Transverse colon (tissue), 4 donors: ENCODE measurements at regions not wholly inside any gene's neighbourhood (a gene's known extent, or its start where the extent isn't known, plus 50 kb on each side); places are given as distances from the start of the nearest gene placed in this dataset.
"Not testable (repeated sequence)": the region's sequence is repeated elsewhere in the genome, so short reads cannot be mapped to it uniquely, and the experiment has no call there.

ENCODE experiments used
- DNase-seq: peaks from one replicate; pipeline ENCODE4 v3.0.0-alpha.2; 2019
- H3K27ac ChIP-seq, 4 donors: fragments of 200-600 bp; sonication (generic); 2 replicates each; pipeline ENCODE4 v1.5.1; 2016 to 2018; ENCODE audit warnings: inconsistent platforms in 4 of 4
- H3K27me3 ChIP-seq: fragments of 200-600 bp; sonication (generic); 2 replicates; pipeline ENCODE4 v1.5.1; 2017; ENCODE audit warnings: inconsistent platforms
- H3K36me3 ChIP-seq, 4 donors: fragments of 200-600 bp; sonication (generic); 2 replicates each; pipeline ENCODE4 v1.5.1; 2017 to 2019; ENCODE audit warnings: inconsistent platforms in 4 of 4
- H3K4me1 ChIP-seq, 4 donors: fragments of 200-600 bp; sonication (generic); 2 replicates each; pipeline ENCODE4 v1.5.1; 2017 to 2020; ENCODE audit warnings: inconsistent platforms in 4 of 4
- H3K4me3 ChIP-seq, 4 donors: fragments of 200-600 bp; sonication (generic); 1 replicate in 1 of 4; 2 replicates in 3 of 4; pipeline versions ENCODE4 v1.5.1 to v1.6.1; 2017 to 2019; ENCODE audit warnings: inconsistent platforms in 4 of 4
- H3K9me3 ChIP-seq, 2 donors: fragments of 200-600 bp; sonication (generic); 2 replicates each; pipeline ENCODE4 v1.5.1; 2017 to 2019; ENCODE audit warnings: inconsistent platforms in 2 of 2
- EP300 ChIP-seq: sonication (generic); formaldehyde crosslinking; IDR thresholded peaks from one replicate; pipeline ENCODE4 v1.6.1; 2017; ENCODE audit warnings: antibody characterized with exemption, low read depth
- POLR2A ChIP-seq: fragments of 450-650 bp; IDR thresholded peaks from one replicate; pipeline ENCODE4 v1.6.1; 2016; ENCODE audit warnings: antibody characterized with exemption, mild to moderate bottlenecking, moderate library complexity
- POLR2AphosphoS5 ChIP-seq, 3 donors: sonication (generic); formaldehyde crosslinking; IDR thresholded peaks; one replicate each; pipeline ENCODE4 v1.6.1; 2016; ENCODE audit warnings: antibody characterized with exemption in 3 of 3
- WGBS, 2 donors: methylation state at CpG; one replicate each; pipeline ENCODE4 v1.1.5; 2018; ENCODE audit warnings: low coverage in 1 of 2; 5-methylcytosine and 5-hydroxymethylcytosine counted together
- in situ Hi-C, 4 donors: fragments of 200-750 bp; cut with MboI; loops; one replicate each; pipeline versions ENCODE4 v1.15.0 to v1.15.1; 2017; ENCODE audit warnings: low sequenced_read_pairs in 3 of 4, low pct_ligation_motif_present in 1 of 4, low pct_unique_long_range_greater_than_20kb in 1 of 4
- intact Hi-C: fragments of 100-400 bp; cut with DNase I; formaldehyde crosslinking; loops from one replicate; pipeline ENCODE4 v1.15.1; 2023; ENCODE audit warnings: low total_unique reads
- TF ChIP-seq, protein P1 (sequence below), 5 experiments: fragments of 200-600 bp in 3 of 5; fragments of 450-650 bp in 2 of 5; sonication (generic) in 3 of 5; IDR thresholded peaks; 1 replicate in 2 of 5; 2 replicates in 3 of 5; pipeline ENCODE4 v1.5.1; 2016 to 2017; ENCODE audit warnings: antibody characterized with exemption in 5 of 5, inconsistent platforms in 3 of 5, mild to moderate bottlenecking in 2 of 5, moderate library complexity in 1 of 5

DNA sequence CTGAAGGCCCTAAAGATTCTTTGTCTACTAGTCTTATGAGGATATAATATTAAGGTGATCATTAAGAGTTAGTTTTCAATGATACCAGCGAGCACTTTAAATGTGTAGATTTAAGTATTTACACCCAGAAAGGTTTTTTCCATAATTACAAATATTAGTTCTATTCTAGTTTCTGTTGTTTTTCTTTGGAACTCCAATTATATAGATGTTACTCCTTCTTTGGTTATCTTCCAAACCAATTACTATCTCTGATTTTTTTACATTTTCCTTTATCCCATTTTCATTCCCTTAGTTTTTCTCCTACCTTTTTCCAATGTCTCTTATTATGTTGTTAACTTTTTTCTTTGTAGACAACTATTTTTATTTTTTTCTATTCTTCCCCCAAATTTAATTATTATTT lies 355.1 kb downstream of the KCNN2 start:
- no peaks in the 10 kb centered on the region for H3K27me3 ChIP-seq
- H3K36me3 ChIP-seq = no peaks in the 10 kb centered on the region
- no peak for TF ChIP-seq EP300
- H3K4me3 ChIP-seq = no peak overlapping the region
- peaks cover 3 to 4% of the 10 kb centered on the region in 2 donors for H3K9me3 ChIP-seq
- 81 to 85% methylated on average over 1 of the region's 1 CpG for WGBS, 2 donors
- H3K4me1 ChIP-seq = no peaks in the 10 kb centered on the region
- no peak for DNase-seq
- intact Hi-C loops (no loop called here), in situ Hi-C loops (no loop called here)
- no peak overlapping the region for H3K27ac ChIP-seq

DNA sequence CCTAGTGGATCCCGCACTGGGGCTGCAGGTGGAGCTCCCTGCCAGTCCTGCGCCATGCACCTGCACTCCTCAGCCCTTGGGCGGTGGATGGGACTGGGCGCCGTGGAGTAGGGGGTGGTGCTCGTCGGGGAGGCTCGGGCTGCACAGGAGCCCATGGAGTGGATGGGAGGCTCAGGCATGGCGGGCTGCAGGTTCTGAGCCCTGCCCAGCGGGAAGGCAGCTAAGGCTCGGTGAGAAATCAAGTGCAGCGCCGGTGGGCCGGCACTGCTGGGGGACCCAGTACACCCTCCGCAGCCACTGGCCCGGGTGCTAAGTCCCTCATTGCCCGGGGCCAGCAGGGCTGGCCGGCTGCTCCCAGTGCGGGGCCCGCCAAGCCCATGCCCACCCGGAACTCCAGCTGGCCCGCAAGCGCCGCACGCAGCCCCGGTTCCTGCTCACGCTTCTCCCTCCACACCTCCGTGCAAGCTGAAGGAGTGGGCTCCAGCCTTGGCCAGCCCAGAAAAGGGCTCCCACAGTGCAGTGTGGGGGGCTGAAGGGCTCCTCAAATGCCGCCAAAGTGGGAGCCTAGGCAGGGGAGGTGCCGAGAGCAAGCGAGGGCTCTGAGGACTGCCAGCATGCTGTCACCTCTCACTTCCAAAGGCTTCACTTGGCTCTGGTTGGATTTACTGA lies 342.5 kb downstream of the KCNN2 start:
- H3K27me3 ChIP-seq, intact Hi-C loops: not testable (repeated sequence)

DNA sequence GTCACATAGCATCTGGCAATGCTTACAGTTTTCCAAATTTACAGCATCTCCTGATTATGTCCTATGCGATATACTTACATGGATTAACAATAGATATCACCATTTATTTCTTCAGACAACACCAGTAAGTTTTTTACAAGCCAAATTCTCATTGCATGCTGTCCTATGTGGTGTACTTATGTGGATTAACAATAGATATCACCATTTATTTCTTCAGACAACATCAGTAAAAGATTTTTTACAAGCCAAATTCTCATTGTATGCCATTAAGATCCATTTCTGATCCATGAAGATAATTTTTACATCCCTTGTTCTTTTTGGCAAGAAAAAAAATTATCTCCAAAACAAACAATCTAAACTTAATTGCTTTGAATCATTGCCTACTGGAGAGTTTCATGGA lies 340.9 kb downstream of the KCNN2 start:
- whole genome bisulfite sequencing, 2 donors = 67 to 76% methylated on average over 1 of the region's 1 CpG
- in situ Hi-C loops = no loop called here

More for the DNA sequence above, 342.5 kb downstream of the KCNN2 start:
- 85 to 94% methylated on average over 8 to 31 of the region's 31 CpGs for WGBS, 2 donors
- H3K36me3 ChIP-seq, H3K4me3 ChIP-seq, H3K27ac ChIP-seq, H3K4me1 ChIP-seq, H3K9me3 ChIP-seq, DNase-seq, in situ Hi-C loops: not testable (repeated sequence)

DNA sequence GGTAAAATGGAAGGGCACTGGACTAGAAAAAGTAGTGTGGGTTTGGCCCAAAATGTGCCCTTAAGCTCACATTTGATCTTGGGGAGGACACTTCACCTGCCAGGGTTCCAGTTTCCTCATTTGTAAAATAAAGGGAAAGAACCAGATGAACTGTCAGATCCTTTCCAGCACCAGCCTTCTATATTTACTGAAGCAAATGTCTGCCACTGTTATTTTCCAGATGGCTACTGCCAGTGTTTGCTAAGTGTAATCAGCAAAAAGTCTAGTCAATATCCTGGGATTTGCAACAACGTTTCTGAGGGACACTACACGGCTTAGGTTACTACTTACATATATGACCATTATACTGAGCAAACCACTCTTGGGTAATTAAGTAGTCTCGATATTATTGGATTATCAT lies 340.3 kb downstream of the KCNN2 start:
- no peak for DNase-seq
- Histone ChIP-seq H3K9me3 (no peaks in the 10 kb centered on the region), H3K36me3 (no peaks in the 10 kb centered on the region), H3K27me3 (no peaks in the 10 kb centered on the region), H3K4me3 (no peak overlapping the region), H3K27ac (no peak overlapping the region), H3K4me1 (no peaks in the 10 kb centered on the region)
- TF ChIP-seq EP300 (no peak), POLR2A (no peak), POLR2AphosphoS5 (IDR thresholded peaks at IDR 0.05) (no peak)
- TF ChIP-seq, protein P1, sequence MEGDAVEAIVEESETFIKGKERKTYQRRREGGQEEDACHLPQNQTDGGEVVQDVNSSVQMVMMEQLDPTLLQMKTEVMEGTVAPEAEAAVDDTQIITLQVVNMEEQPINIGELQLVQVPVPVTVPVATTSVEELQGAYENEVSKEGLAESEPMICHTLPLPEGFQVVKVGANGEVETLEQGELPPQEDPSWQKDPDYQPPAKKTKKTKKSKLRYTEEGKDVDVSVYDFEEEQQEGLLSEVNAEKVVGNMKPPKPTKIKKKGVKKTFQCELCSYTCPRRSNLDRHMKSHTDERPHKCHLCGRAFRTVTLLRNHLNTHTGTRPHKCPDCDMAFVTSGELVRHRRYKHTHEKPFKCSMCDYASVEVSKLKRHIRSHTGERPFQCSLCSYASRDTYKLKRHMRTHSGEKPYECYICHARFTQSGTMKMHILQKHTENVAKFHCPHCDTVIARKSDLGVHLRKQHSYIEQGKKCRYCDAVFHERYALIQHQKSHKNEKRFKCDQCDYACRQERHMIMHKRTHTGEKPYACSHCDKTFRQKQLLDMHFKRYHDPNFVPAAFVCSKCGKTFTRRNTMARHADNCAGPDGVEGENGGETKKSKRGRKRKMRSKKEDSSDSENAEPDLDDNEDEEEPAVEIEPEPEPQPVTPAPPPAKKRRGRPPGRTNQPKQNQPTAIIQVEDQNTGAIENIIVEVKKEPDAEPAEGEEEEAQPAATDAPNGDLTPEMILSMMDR (IDR thresholded peaks at IDR 0.05) = no peak
- intact Hi-C loops (no loop called here), in situ Hi-C loops (no loop called here)
- WGBS, 2 donors = 62 to 89% methylated on average over 1 to 3 of the region's 3 CpGs

More for the DNA sequence above, 340.9 kb downstream of the KCNN2 start:
- Histone ChIP-seq H3K4me1 (no peaks in the 10 kb centered on the region), H3K9me3 (no peaks in the 10 kb centered on the region), H3K4me3 (no peak overlapping the region), H3K36me3 (no peaks in the 10 kb centered on the region), H3K27ac (no peak overlapping the region), H3K27me3 (no peaks in the 10 kb centered on the region)
- TF ChIP-seq EP300 (no peak), POLR2A (no peak), POLR2AphosphoS5 (IDR thresholded peaks at IDR 0.05) (no peak)
- TF ChIP-seq, protein P1 (IDR thresholded peaks at IDR 0.05) = no peak
- intact Hi-C loops = no loop called here
- DNase-seq = no peak

DNA sequence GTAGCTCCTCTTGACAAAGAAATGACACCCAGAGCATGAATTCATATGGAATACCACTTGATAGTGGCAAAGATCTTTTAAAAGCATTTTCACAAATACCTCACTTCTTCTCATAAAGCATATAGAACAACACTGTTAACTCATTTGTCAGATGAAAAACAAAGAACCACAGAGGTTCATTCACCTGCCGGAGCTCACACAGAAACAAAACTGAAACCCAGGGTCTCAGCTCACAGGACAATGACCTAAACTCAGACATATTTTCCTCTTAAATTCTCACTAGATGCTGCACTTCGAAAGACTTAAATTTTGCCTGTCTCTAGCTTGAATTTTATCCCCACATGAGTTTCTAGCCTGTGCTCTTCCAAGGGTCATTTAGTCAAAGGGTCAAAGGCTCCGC lies 339.0 kb downstream of the KCNN2 start:
- intact Hi-C loops (no loop called here), in situ Hi-C loops (no loop called here)
- Histone ChIP-seq H3K4me1 (no peaks in the 10 kb centered on the region), H3K4me3 (no peak overlapping the region), H3K9me3 (no peaks in the 10 kb centered on the region), H3K27ac (no peak overlapping the region), H3K27me3 (no peaks in the 10 kb centered on the region), H3K36me3 (no peaks in the 10 kb centered on the region)
- DNase-seq = no peak
- 84 to 86% methylated on average over 1 to 3 of the region's 3 CpGs for WGBS, 2 donors
- TF ChIP-seq, protein P1 (IDR thresholded peaks at IDR 0.05) = no peak
- TF ChIP-seq POLR2AphosphoS5 (IDR thresholded peaks at IDR 0.05) (no peak), EP300 (no peak), POLR2A (no peak)
